Activated CD4-positive, alpha-beta T cell treated with anti-CD3 and anti-CD28 coated beads, Interleukin-2, amount 10 ng/mL, durations not matched to agents 24 days and 14 days (primary cell): ENCODE measurements at regions not wholly inside any gene's neighbourhood (a gene's known extent, or its start where the extent isn't known, plus 50 kb on each side); places are given as distances from the start of the nearest gene placed in this dataset.
"Not testable (repeated sequence)": the region's sequence is repeated elsewhere in the genome, so short reads cannot be mapped to it uniquely, and the experiment has no call there.

Experiments
- DNase-seq: peaks from one replicate; pipeline ENCODE4 v3.0.0; 2022
- H3K27ac Mint-ChIP-seq: one replicate; pipeline ENCODE4 v1.8.0; 2022; ENCODE audit warnings: mild to moderate bottlenecking, mixed read lengths
- H3K27me3 Mint-ChIP-seq: one replicate; pipeline ENCODE4 v1.8.0; 2022; ENCODE audit warnings: mixed read lengths
- H3K36me3 Mint-ChIP-seq: one replicate; pipeline ENCODE4 v1.8.0; 2022; ENCODE audit warnings: low read depth, mild to moderate bottlenecking, mixed read lengths
- H3K4me1 Mint-ChIP-seq: one replicate; pipeline ENCODE4 v1.8.0; 2021; ENCODE audit warnings: mixed read lengths
- H3K4me3 Mint-ChIP-seq: one replicate; pipeline ENCODE4 v1.8.0; 2022; ENCODE audit warnings: mild to moderate bottlenecking, moderate library complexity, mixed read lengths
- H3K9me3 Mint-ChIP-seq: one replicate; pipeline ENCODE4 v1.8.0; 2021; ENCODE audit warnings: mixed read lengths
- intact Hi-C: fragments of 100-400 bp; cut with micrococcal nuclease; formaldehyde crosslinking; loops from one replicate; pipeline ENCODE4 v1.15.1; 2023

GRCh38 chr20:57829336-57829735 lies 119.5 kb upstream of the PMEPA1 start:
- H3K4me1 Mint-ChIP-seq = no peaks in the 10 kb centered on the region
- intact Hi-C loops = no loop called here
- H3K9me3 Mint-ChIP-seq = no peaks in the 10 kb centered on the region
- H3K36me3 Mint-ChIP-seq = no peaks in the 10 kb centered on the region
- H3K27ac Mint-ChIP-seq = no peak overlapping the region
- no peak for DNase-seq
- no peak overlapping the region for H3K4me3 Mint-ChIP-seq
- H3K27me3 Mint-ChIP-seq = no peaks in the 10 kb centered on the region

DNA sequence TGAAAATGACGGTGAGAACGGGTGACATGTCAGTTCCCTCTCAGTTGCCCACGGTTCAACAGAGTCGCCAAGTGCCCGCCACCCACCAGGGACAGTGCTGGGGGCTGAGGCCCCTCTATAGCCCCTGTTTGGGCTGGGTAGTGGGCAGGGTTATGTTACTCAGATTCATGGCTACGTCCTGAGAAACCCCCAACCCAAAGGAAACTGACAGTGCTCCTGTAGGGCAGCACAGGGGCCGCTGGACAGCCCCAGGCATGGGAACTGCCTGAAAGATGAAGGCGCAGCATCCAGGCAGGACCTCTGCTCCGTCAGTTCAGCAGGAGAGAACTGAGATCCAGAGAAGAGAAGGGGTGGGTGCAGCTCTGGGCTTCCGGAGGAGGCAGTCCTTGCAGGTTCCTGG lies 118.9 kb upstream of the PMEPA1 start:
- no peak for DNase-seq
- Mint-ChIP-seq H3K27me3 (no peaks in the 10 kb centered on the region), H3K27ac (no peak overlapping the region), H3K4me3 (no peak overlapping the region), H3K36me3 (no peaks in the 10 kb centered on the region), H3K4me1 (no peaks in the 10 kb centered on the region), H3K9me3 (no peaks in the 10 kb centered on the region)
- intact Hi-C loops = no loop called here

- H3K4me3 Mint-ChIP-seq = no peak overlapping the region
- H3K27me3 Mint-ChIP-seq = no peaks in the 10 kb centered on the region
- DNase-seq = no peak
- H3K4me1 Mint-ChIP-seq = no peaks in the 10 kb centered on the region
- H3K36me3 Mint-ChIP-seq = no peaks in the 10 kb centered on the region
- no peak overlapping the region for H3K27ac Mint-ChIP-seq
- intact Hi-C loops = no loop called here
- no peaks in the 10 kb centered on the region for H3K9me3 Mint-ChIP-seq
These were observed 117.0 kb upstream of the PMEPA1 start for GRCh38 chr20:57826666-57827287.

GRCh38 chr20:57824909-57825308 lies 115.1 kb upstream of the PMEPA1 start:
- Mint-ChIP-seq H3K27ac (no peak overlapping the region), H3K27me3 (no peaks in the 10 kb centered on the region), H3K4me3 (no peak overlapping the region), H3K4me1 (no peaks in the 10 kb centered on the region), H3K9me3 (no peaks in the 10 kb centered on the region), H3K36me3 (no peaks in the 10 kb centered on the region)
- intact Hi-C loops = no loop called here
- no peak for DNase-seq

GRCh38 chr20:57821935-57822334 lies 112.1 kb upstream of the PMEPA1 start:
- H3K36me3 Mint-ChIP-seq = no peaks in the 10 kb centered on the region
- no peak for DNase-seq
- H3K27ac Mint-ChIP-seq = no peak overlapping the region
- H3K27me3 Mint-ChIP-seq = peaks cover 9% of the 10 kb centered on the region
- intact Hi-C loops = no loop called here
- H3K9me3 Mint-ChIP-seq = no peaks in the 10 kb centered on the region
- H3K4me3 Mint-ChIP-seq = no peak overlapping the region
- no peaks in the 10 kb centered on the region for H3K4me1 Mint-ChIP-seq

- intact Hi-C loops = no loop called here
- Mint-ChIP-seq H3K4me1 (no peaks in the 10 kb centered on the region), H3K27ac (no peak overlapping the region), H3K36me3 (no peaks in the 10 kb centered on the region), H3K9me3 (no peaks in the 10 kb centered on the region), H3K27me3 (peaks cover 9% of the 10 kb centered on the region), H3K4me3 (no peak overlapping the region)
- no peak for DNase-seq
These were observed 110.0 kb upstream of the PMEPA1 start for GRCh38 chr20:57819691-57820380.

GRCh38 chr20:57819291-57819690 lies 109.5 kb upstream of the PMEPA1 start:
- Mint-ChIP-seq H3K4me1 (no peaks in the 10 kb centered on the region), H3K36me3 (no peaks in the 10 kb centered on the region), H3K27me3 (peaks cover 9% of the 10 kb centered on the region)

DNA sequence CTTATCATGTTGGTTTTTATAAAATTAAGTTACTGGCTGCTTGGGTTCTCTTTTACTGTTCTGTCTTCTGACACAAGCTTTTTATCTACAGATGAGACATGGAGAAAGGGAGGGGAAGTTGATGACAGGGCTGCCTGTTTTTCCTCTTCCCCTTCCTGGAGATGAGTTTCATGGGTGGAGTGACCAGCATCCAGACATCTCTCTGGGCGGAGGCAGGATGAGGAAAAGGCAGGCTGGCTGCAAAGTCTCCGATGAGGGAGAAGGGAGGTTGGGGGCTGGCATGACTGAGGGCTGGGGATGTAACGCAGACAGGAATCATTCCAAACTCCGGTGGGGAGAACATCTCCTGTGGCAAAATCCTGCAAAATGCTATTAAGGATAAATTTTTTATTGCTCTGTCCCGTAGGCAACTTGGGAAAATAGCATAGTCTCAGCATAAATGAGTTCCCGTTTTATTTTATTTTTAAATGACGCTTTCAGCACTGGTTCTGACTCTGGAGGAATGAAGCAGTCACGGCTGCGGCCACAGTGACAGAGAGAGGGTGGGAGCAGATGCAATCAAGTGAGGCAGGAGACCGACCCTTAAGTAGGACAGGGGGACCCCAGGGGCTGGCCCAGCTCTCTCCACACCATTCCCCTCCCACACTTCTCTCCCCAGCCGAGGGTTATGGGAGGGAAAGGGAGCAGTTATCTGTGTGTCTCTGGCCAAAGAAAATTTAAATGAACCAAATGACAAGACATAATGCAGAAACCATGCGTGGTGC lies 108.8 kb upstream of the PMEPA1 start:
- Mint-ChIP-seq H3K9me3 (no peaks in the 10 kb centered on the region), H3K27ac (no peak overlapping the region), H3K4me1 (no peaks in the 10 kb centered on the region), H3K36me3 (no peaks in the 10 kb centered on the region), H3K27me3 (peaks cover 9% of the 10 kb centered on the region), H3K4me3 (no peak overlapping the region)
- intact Hi-C loops = no loop called here
- no peak for DNase-seq

More at GRCh38 chr20:57819291-57819690, 109.5 kb upstream of the PMEPA1 start:
- intact Hi-C loops = no loop called here
- Mint-ChIP-seq H3K27ac (no peak overlapping the region), H3K9me3 (no peaks in the 10 kb centered on the region), H3K4me3 (no peak overlapping the region)
- DNase-seq = no peak

DNA sequence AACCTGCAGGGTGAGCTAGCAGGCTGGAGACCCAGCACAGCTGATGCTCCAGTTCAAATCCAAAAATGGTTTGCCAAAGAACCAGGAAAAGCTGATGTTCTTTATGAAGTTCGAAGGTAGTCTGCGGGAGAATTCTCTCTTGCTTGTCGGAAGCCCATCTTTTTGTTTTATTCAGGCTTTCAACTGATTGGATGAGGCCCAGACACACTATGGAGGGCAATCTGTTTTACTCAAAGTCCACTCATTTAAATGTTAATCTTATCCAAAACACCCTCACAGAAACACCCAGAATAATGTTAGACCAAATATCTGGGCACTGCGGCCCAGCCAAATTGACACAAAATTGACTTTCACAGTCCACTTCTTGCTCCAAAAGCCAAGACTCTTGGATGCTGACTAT lies 105.6 kb upstream of the PMEPA1 start:
- Mint-ChIP-seq H3K4me1 (no peaks in the 10 kb centered on the region), H3K9me3 (no peaks in the 10 kb centered on the region), H3K27me3 (peaks cover 9% of the 10 kb centered on the region), H3K27ac (no peak overlapping the region), H3K36me3 (no peaks in the 10 kb centered on the region), H3K4me3 (no peak overlapping the region)
- intact Hi-C loops = no loop called here
- DNase-seq = no peak

DNA sequence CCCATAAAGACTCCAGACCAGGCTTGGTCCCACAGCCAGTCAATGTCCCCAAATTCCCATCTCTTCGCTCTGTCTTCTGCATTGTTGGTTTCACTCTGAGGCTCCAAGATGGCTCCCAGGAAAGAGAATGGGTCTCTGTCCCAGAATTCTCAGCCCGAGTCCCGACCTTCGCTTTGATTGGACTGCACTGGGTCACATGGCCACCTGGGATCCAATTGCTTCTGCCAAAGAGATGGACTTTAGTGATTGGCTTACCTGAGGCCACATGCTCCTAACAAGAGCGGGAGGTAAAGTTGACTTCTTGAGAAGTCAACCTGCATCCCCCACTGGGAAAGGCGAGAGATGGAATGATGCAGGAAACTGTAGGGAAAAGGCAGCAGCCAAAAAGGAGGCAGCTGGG lies 104.7 kb upstream of the PMEPA1 start:
- no peaks in the 10 kb centered on the region for H3K36me3 Mint-ChIP-seq
- H3K4me1 Mint-ChIP-seq = no peaks in the 10 kb centered on the region
- no peak overlapping the region for H3K4me3 Mint-ChIP-seq
- H3K9me3 Mint-ChIP-seq = no peaks in the 10 kb centered on the region
- intact Hi-C loops = no loop called here
- peaks cover 9% of the 10 kb centered on the region for H3K27me3 Mint-ChIP-seq
- H3K27ac Mint-ChIP-seq = no peak overlapping the region
- no peak for DNase-seq

DNA sequence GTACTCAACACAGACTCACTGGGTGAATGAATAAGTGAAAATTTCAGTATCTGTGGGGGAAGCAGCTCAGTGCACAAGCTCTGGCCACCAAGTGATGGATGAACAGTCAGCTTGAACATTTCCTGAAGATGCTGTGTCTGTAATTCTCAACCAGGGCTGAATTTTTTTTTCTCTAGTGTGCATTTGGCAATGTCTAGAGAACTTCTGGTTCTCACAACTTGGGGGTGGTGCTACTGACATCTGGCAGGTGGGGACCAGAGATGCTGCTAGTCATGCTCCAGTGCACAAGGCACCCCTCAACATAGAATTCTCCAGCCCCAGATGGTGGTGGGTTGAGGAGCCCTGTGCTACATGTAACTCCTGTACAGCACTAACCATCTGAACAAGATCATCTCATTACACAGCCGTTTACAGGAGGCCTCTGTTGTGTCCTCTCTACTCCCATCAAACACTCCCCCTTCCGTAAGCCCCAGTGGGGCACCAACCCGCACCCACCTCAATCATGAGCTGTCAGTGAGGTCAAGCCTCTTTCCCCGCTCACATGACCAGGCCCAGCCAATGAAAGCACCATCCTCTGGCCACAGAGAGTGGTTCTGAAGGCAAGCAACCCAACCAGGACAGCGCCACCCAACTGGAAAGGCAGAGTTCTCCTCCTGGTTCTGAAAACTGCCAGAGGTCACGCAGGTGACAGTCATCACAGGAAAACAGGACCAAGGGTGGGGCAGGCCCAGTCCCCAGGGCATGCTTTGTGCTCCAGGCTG lies 103.9 kb upstream of the PMEPA1 start:
- DNase-seq = no peak
- peaks cover 7% of the 10 kb centered on the region for H3K27me3 Mint-ChIP-seq
- no peak overlapping the region for H3K4me3 Mint-ChIP-seq
- no peaks in the 10 kb centered on the region for H3K4me1 Mint-ChIP-seq
- no peaks in the 10 kb centered on the region for H3K36me3 Mint-ChIP-seq
- no peaks in the 10 kb centered on the region for H3K9me3 Mint-ChIP-seq
- no peak overlapping the region for H3K27ac Mint-ChIP-seq
- intact Hi-C loops = no loop called here

DNA sequence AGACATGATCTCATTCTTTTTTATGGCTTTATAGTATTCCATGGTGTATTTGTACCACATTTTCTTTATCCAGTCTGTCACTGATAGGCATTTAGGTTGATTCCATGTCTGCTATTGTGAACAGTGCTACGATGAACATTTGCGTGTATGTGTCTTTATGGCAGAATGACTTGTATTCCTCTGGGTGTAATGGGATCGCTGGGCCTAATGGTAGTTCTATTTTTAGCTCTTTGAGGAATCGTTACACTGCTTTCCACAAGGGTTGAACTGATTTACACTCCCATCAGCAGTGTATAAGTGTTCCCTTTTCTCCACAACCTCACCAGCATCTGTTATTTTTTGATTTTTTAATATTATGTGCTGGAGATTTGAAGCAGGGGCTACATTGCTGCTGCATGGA lies 102.8 kb upstream of the PMEPA1 start:
- H3K4me3 Mint-ChIP-seq, intact Hi-C loops, H3K4me1 Mint-ChIP-seq, H3K36me3 Mint-ChIP-seq, H3K27me3 Mint-ChIP-seq, DNase-seq, H3K27ac Mint-ChIP-seq, H3K9me3 Mint-ChIP-seq: not testable (repeated sequence)

GRCh38 chr20:57811374-57812020 lies 101.7 kb upstream of the PMEPA1 start:
- H3K4me1 Mint-ChIP-seq = no peaks in the 10 kb centered on the region
- H3K36me3 Mint-ChIP-seq = no peaks in the 10 kb centered on the region
- H3K4me3 Mint-ChIP-seq = no peak overlapping the region
- no peaks in the 10 kb centered on the region for H3K9me3 Mint-ChIP-seq
- no peaks in the 10 kb centered on the region for H3K27me3 Mint-ChIP-seq
- DNase-seq = no peak
- intact Hi-C loops = no loop called here
- H3K27ac Mint-ChIP-seq = no peak overlapping the region
